Keratinocyte (primary cell): ENCODE measurements at regions not wholly inside any gene's neighbourhood (a gene's known extent, or its start where the extent isn't known, plus 50 kb on each side); places are given as distances from the start of the nearest gene placed in this dataset.

Experiments used
- DNase-seq: peaks from one replicate; pipeline ENCODE4 v3.0.0-alpha.2; 2011; ENCODE audit warnings: low read depth, missing footprints, low spot score
- FAIRE-seq: peaks from 2 replicates; lab custom pipeline; 2011; peaks lifted over from hg19 to GRCh38; lab: Jason Lieb, UNC
- H2AFZ ChIP-seq: 2 replicates; pipeline ENCODE4 v1.6.0; 2012; ENCODE audit warnings: low read length, control low read depth, inconsistent platforms; ENCODE audit not compliant: control insufficient read depth
- H3K27ac ChIP-seq: 2 replicates; pipeline ENCODE4 v1.5.1; 2011; ENCODE audit warnings: low read length; ENCODE audit not compliant: control insufficient read depth, insufficient read depth
- H3K27me3 ChIP-seq: 3 replicates; pipeline ENCODE4 v1.6.0; 2011; ENCODE audit warnings: low read length; ENCODE audit not compliant: control insufficient read depth, insufficient read depth; ENCODE audit errors: extremely low read depth
- H3K36me3 ChIP-seq, 2 experiments: 2 replicates in 1 of 2; 3 replicates in 1 of 2; pipeline ENCODE4 v1.5.1; 2011; ENCODE audit warnings: low read length in 2 of 2, mild to moderate bottlenecking in 1 of 2; ENCODE audit not compliant: control insufficient read depth in 2 of 2, insufficient read depth in 2 of 2; ENCODE audit errors: extremely low read depth in 1 of 2
- H3K4me1 ChIP-seq: 3 replicates; pipeline ENCODE4 v1.5.1; 2011; ENCODE audit warnings: low read length; ENCODE audit not compliant: control insufficient read depth, insufficient read depth; ENCODE audit errors: extremely low read depth
- H3K4me2 ChIP-seq: 3 replicates; pipeline ENCODE4 v1.6.0; 2011; ENCODE audit warnings: low read depth, low read length; ENCODE audit not compliant: control insufficient read depth, insufficient read depth; ENCODE audit errors: extremely low read depth
- H3K4me3 ChIP-seq, 3 experiments: fragments of 200-600 bp in 1 of 3; sonication (generic) in 1 of 3; 2 replicates in 2 of 3; 3 replicates in 1 of 3; pipeline ENCODE4 v1.5.1; 2011 to 2016; ENCODE audit warnings: low read length in 3 of 3, mild to moderate bottlenecking in 3 of 3, control low read depth in 2 of 3, inconsistent platforms in 1 of 3, low read depth in 1 of 3, mixed read lengths in 1 of 3, mixed run types in 1 of 3, moderate library complexity in 1 of 3; ENCODE audit not compliant: control insufficient read depth in 2 of 3, insufficient read depth in 2 of 3; ENCODE audit errors: extremely low read depth in 1 of 3
- H3K79me2 ChIP-seq: 2 replicates; pipeline ENCODE4 v1.6.0; 2012; ENCODE audit warnings: low read length; ENCODE audit not compliant: control insufficient read depth, insufficient read depth
- H3K9ac ChIP-seq: 3 replicates; pipeline ENCODE4 v1.6.0; 2011; ENCODE audit warnings: low read length; ENCODE audit not compliant: control insufficient read depth, insufficient read depth; ENCODE audit errors: extremely low read depth
- H3K9me1 ChIP-seq: 3 replicates; pipeline ENCODE4 v1.6.0; 2011; ENCODE audit warnings: low read length; ENCODE audit not compliant: control insufficient read depth, insufficient read depth; ENCODE audit errors: extremely low read depth
- H3K9me3 ChIP-seq: 2 replicates; pipeline ENCODE4 v1.5.1; 2012; ENCODE audit warnings: low read depth, low read length; ENCODE audit not compliant: control insufficient read depth
- H4K20me1 ChIP-seq: 3 replicates; pipeline ENCODE4 v1.6.0; 2011; ENCODE audit warnings: low read length; ENCODE audit not compliant: control insufficient read depth, insufficient read depth; ENCODE audit errors: extremely low read depth
- EZH2 ChIP-seq: IDR thresholded peaks from one replicate; pipeline ENCODE4 v1.6.1; 2012; ENCODE audit warnings: inconsistent platforms, mild to moderate bottlenecking, low read length, moderate library complexity
- dilution Hi-C: fragments of 300-500 bp; cut with MboI; formaldehyde crosslinking; loops from one replicate; pipeline ENCODE4 v1.7.0; 2020; ENCODE audit warnings: low sequenced_read_pairs; ENCODE audit not compliant: extremely low pct_ligation_motif_present
- TF ChIP-seq, protein P1 (sequence below), 3 experiments: IDR thresholded peaks in 1 of 3; conservative IDR thresholded peaks in 1 of 3; optimal IDR thresholded peaks in 1 of 3; 2 replicates in 2 of 3; 3 replicates in 1 of 3; pipeline versions ENCODE3 to v1.5.1; 2011; ENCODE audit warnings: low read length in 3 of 3, mild to moderate bottlenecking in 3 of 3, moderate library complexity in 2 of 3, control low read depth in 1 of 3, inconsistent platforms in 1 of 3; ENCODE audit not compliant: insufficient read depth in 2 of 3; ENCODE audit errors: extremely low read depth in 1 of 3

DNA sequence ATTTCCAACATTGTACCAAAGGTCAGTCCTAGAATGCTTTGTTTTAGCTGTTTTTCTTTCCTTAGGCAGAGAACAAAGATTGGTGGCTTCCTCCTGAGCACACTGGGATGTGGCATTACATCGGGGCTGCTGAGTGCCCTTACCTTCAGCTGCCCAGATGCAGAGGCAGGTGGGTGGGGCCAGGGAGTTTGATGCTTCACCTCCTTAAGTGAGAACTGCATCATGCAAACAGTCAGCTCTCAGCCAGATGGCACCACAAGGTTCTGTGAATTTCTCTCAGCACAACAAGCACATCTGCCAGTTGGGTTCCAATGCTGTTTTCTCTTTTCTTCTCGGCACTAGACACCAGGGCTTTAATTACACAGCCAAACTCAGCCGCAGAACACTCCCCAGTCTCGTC lies 87.4 kb upstream of the UBL3 start:
- Histone ChIP-seq H3K4me3 (no peak overlapping the region), H3K27me3 (peaks cover 27% of the 10 kb centered on the region), H3K36me3 (no peaks in the 10 kb centered on the region), H2AFZ (no peak overlapping the region), H4K20me1 (no peaks in the 10 kb centered on the region), H3K9ac (no peak overlapping the region), H3K79me2 (no peaks in the 10 kb centered on the region), H3K9me1 (no peaks in the 10 kb centered on the region), H3K27ac (no peak overlapping the region), H3K9me3 (no peaks in the 10 kb centered on the region), H3K4me1 (no peaks in the 10 kb centered on the region), H3K4me2 (no peak overlapping the region)
- TF ChIP-seq, protein P1, sequence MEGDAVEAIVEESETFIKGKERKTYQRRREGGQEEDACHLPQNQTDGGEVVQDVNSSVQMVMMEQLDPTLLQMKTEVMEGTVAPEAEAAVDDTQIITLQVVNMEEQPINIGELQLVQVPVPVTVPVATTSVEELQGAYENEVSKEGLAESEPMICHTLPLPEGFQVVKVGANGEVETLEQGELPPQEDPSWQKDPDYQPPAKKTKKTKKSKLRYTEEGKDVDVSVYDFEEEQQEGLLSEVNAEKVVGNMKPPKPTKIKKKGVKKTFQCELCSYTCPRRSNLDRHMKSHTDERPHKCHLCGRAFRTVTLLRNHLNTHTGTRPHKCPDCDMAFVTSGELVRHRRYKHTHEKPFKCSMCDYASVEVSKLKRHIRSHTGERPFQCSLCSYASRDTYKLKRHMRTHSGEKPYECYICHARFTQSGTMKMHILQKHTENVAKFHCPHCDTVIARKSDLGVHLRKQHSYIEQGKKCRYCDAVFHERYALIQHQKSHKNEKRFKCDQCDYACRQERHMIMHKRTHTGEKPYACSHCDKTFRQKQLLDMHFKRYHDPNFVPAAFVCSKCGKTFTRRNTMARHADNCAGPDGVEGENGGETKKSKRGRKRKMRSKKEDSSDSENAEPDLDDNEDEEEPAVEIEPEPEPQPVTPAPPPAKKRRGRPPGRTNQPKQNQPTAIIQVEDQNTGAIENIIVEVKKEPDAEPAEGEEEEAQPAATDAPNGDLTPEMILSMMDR (optimal IDR thresholded peaks at IDR 0.05 in 1 of 3, IDR thresholded peaks at IDR 0.05 in 1 of 3, conservative IDR thresholded peaks at IDR 0.05 in 1 of 3; ENCODE audit: extremely low read depth in 1 of 3, insufficient read depth in 2 of 3, low read length in 3 of 3): no peak
- no peak for TF ChIP-seq EZH2
- FAIRE-seq: no peak
- dilution Hi-C loops: no loop called here
- no peak for DNase-seq

DNA sequence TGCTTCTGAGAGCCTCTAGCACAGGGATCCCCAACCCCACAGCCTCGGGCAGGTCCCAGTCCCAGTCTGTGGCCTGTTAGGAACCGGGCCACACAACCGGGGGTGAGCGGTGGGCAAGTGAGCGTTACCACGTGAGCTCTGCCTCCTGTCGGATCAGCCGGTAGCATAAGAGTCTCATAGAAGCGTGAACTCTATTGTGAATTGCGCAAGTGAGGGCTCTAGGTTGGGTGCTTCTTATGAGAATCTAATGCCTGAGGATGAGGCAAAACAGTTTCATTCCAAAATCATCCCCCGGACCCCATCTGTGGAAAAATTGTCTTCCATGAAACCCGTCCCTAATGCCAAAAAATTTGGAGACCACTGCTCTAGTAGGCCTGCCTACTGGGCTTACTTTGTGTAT lies 87.0 kb upstream of the UBL3 start:
- Histone ChIP-seq H3K27ac (no peak overlapping the region), H3K4me1 (no peaks in the 10 kb centered on the region), H3K36me3 (no peaks in the 10 kb centered on the region), H3K9me1 (no peaks in the 10 kb centered on the region), H3K9me3 (no peaks in the 10 kb centered on the region), H3K4me3 (no peak overlapping the region), H3K4me2 (no peak overlapping the region), H3K9ac (no peak overlapping the region), H4K20me1 (no peaks in the 10 kb centered on the region), H3K27me3 (peaks cover 27% of the 10 kb centered on the region), H3K79me2 (no peaks in the 10 kb centered on the region), H2AFZ (no peak overlapping the region)
- dilution Hi-C loops: no loop called here
- FAIRE-seq: no peak
- no peak for DNase-seq
- TF ChIP-seq EZH2: no peak
- TF ChIP-seq, protein P1 (optimal IDR thresholded peaks at IDR 0.05 in 1 of 3, IDR thresholded peaks at IDR 0.05 in 1 of 3, conservative IDR thresholded peaks at IDR 0.05 in 1 of 3; ENCODE audit: extremely low read depth in 1 of 3, insufficient read depth in 2 of 3, low read length in 3 of 3): no peak
